Fibroblast of lung (primary cell): ENCODE measurements at regions not wholly inside any gene's neighbourhood (a gene's known extent, or its start where the extent isn't known, plus 50 kb on each side); places are given as distances from the start of the nearest gene placed in this dataset.

Experiments
- DNase-seq, 2 donors: peaks; one replicate each; pipeline versions ENCODE4 v3.0.0 to v3.0.0-alpha.2; 2010; ENCODE audit warnings: low read depth in 2 of 2
- H2AFZ ChIP-seq: 2 replicates; pipeline ENCODE4 v1.5.1; 2012; ENCODE audit warnings: low read length, control low read depth, inconsistent platforms
- H3K27ac ChIP-seq: 2 replicates; pipeline ENCODE4 v1.5.1; 2011; ENCODE audit warnings: low read length, control low read depth; ENCODE audit not compliant: insufficient read depth
- H3K27me3 ChIP-seq: 2 replicates; pipeline ENCODE4 v1.5.1; 2011; ENCODE audit warnings: mild to moderate bottlenecking, low read length; ENCODE audit not compliant: control insufficient read depth, insufficient read depth
- H3K36me3 ChIP-seq: 2 replicates; pipeline ENCODE4 v1.5.1; 2011; ENCODE audit warnings: low read length; ENCODE audit not compliant: control insufficient read depth, insufficient read depth
- H3K4me1 ChIP-seq: 2 replicates; pipeline ENCODE4 v1.5.1; 2011; ENCODE audit warnings: low read length; ENCODE audit not compliant: control insufficient read depth, insufficient read depth; ENCODE audit errors: extremely low read depth
- H3K4me2 ChIP-seq: 2 replicates; pipeline ENCODE4 v1.5.1; 2011; ENCODE audit warnings: low read length, control low read depth; ENCODE audit not compliant: insufficient read depth; ENCODE audit errors: extremely low read depth
- H3K4me3 ChIP-seq, 4 experiments: fragments of 200-600 bp in 1 of 4; sonication (generic) in 1 of 4; replicated peaks in 1 of 4; 2 replicates each; pipeline ENCODE4 v1.5.1; 2011 to 2016; ENCODE audit warnings: low read length in 4 of 4, low read depth in 3 of 4, mild to moderate bottlenecking in 3 of 4, control low read depth in 2 of 4, inconsistent platforms in 1 of 4, mixed read lengths in 1 of 4; ENCODE audit not compliant: insufficient read depth in 1 of 4; ENCODE audit errors: control extremely low read depth in 1 of 4
- H3K79me2 ChIP-seq: 2 replicates; pipeline ENCODE4 v1.5.1; 2012; ENCODE audit warnings: mild to moderate bottlenecking, low read length, inconsistent platforms; ENCODE audit not compliant: control insufficient read depth, insufficient read depth
- H3K9ac ChIP-seq: 2 replicates; pipeline ENCODE4 v1.5.1; 2011; ENCODE audit warnings: mild to moderate bottlenecking, low read length, control low read depth; ENCODE audit not compliant: insufficient read depth
- H3K9me3 ChIP-seq: 2 replicates; pipeline ENCODE4 v1.5.1; 2012; ENCODE audit warnings: low read depth, low read length; ENCODE audit not compliant: control insufficient read depth, insufficient read depth
- H4K20me1 ChIP-seq: 2 replicates; pipeline ENCODE4 v1.5.1; 2011; ENCODE audit warnings: low read length; ENCODE audit not compliant: control insufficient read depth, insufficient read depth; ENCODE audit errors: extremely low read depth
- EZH2 ChIP-seq: IDR thresholded peaks from 2 replicates; pipeline ENCODE4 v1.5.1; 2012; ENCODE audit warnings: low read length, control low read depth, mild to moderate bottlenecking; ENCODE audit errors: missing control alignments
- TF ChIP-seq, protein P1 (sequence below), 2 donors: IDR thresholded peaks in 1 of 2; conservative IDR thresholded peaks in 1 of 2; 1 replicate in 1 of 2; 2 replicates in 1 of 2; pipeline ENCODE4 v1.5.1; 2011 to 2012; ENCODE audit warnings: low read length in 2 of 2, control low read depth in 1 of 2, inconsistent platforms in 1 of 2, low read depth in 1 of 2, mild to moderate bottlenecking in 1 of 2

DNA sequence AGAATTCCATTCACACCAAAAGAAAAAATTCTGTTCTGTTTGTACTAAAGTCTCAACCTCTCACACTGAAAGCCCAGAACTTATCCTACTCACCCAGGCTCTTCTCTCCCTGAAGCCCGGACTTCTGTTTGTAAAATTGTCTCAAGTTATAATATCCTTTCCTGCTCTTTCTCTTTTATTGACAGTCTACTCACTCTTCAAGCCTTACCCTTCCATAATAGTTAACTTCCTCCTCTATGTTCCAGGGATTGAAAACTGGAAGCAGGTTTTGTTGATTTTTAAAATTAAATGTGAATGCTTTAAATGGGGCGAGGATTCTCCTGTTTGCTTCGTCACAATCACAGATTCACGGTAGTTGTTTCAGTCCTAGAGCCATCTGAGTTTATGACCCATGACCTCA lies 51.7 kb upstream of the CCDC112 start:
- Histone ChIP-seq H3K79me2 (no peaks in the 10 kb centered on the region), H2AFZ (no peak overlapping the region), H4K20me1 (no peaks in the 10 kb centered on the region), H3K4me3 (no peak overlapping the region), H3K9me3 (no peaks in the 10 kb centered on the region), H3K27ac (no peak overlapping the region), H3K36me3 (no peaks in the 10 kb centered on the region), H3K9ac (no peak overlapping the region), H3K4me1 (no peaks in the 10 kb centered on the region), H3K27me3 (no peaks in the 10 kb centered on the region), H3K4me2 (no peak overlapping the region)
- TF ChIP-seq, protein P1, sequence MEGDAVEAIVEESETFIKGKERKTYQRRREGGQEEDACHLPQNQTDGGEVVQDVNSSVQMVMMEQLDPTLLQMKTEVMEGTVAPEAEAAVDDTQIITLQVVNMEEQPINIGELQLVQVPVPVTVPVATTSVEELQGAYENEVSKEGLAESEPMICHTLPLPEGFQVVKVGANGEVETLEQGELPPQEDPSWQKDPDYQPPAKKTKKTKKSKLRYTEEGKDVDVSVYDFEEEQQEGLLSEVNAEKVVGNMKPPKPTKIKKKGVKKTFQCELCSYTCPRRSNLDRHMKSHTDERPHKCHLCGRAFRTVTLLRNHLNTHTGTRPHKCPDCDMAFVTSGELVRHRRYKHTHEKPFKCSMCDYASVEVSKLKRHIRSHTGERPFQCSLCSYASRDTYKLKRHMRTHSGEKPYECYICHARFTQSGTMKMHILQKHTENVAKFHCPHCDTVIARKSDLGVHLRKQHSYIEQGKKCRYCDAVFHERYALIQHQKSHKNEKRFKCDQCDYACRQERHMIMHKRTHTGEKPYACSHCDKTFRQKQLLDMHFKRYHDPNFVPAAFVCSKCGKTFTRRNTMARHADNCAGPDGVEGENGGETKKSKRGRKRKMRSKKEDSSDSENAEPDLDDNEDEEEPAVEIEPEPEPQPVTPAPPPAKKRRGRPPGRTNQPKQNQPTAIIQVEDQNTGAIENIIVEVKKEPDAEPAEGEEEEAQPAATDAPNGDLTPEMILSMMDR (conservative IDR thresholded peaks at IDR 0.05 in 1 of 2, IDR thresholded peaks at IDR 0.05 in 1 of 2; ENCODE audit: low read depth in 1 of 2, low read length in 2 of 2), result no peak
- TF ChIP-seq EZH2, result no peak
- DNase-seq, result no peak
